A673 (cell line): ENCODE measurements at regions not wholly inside any gene's neighbourhood (a gene's known extent, or its start where the extent isn't known, plus 50 kb on each side); places are given as distances from the start of the nearest gene placed in this dataset.
A peak's percentile ranks its signal among the peaks of the same experiment; 100 is the strongest.

Source experiments
- BruUV-seq: library from RNA; stranded (reverse); fragments of 400-500 nt; replicated peaks from 2 replicates; lab custom pipeline; 2021; lab: Mats Ljungman, UMichigan
- CTCF ChIA-PET: fragments of 300-600 bp; sonication (Branson Sonifier 250); formaldehyde crosslinking; loops from one replicate; lab custom pipeline; 2022; ENCODE audit warnings: antibody characterized with exemption; lab: Charles Lee
- POLR2A ChIA-PET: fragments of 300-600 bp; sonication (Branson Sonifier 250); formaldehyde crosslinking; loops from one replicate; lab custom pipeline; 2022; ENCODE audit warnings: antibody characterized with exemption; ENCODE audit not compliant: low non-redundant PET; lab: Charles Lee
- DNase-seq: peaks from one replicate; pipeline ENCODE4 v3.0.0-alpha.2; 2015; ENCODE audit warnings: low spot score
- H3K27ac ChIP-seq: fragments of 200-600 bp; sonication (generic); 2 replicates; pipeline ENCODE4 v1.5.1; 2016; ENCODE audit warnings: mixed run types, low read depth, mild to moderate bottlenecking, mixed read lengths, antibody characterized with exemption, low read length; ENCODE audit not compliant: poor library complexity, severe bottlenecking
- H3K27me3 ChIP-seq: fragments of 200-600 bp; sonication (generic); replicated peaks from 2 replicates; pipeline ENCODE4 v1.6.1; 2017; ENCODE audit warnings: mixed run types, low read depth, mild to moderate bottlenecking, mixed read lengths, antibody characterized with exemption, low read length; ENCODE audit not compliant: insufficient read depth, poor library complexity
- H3K36me3 ChIP-seq: fragments of 200-600 bp; sonication (generic); 2 replicates; pipeline ENCODE4 v1.6.1; 2016; ENCODE audit warnings: mixed run types, mild to moderate bottlenecking, mixed read lengths, antibody characterized with exemption, low read length; ENCODE audit not compliant: insufficient read depth, poor library complexity, severe bottlenecking
- H3K4me1 ChIP-seq: fragments of 200-600 bp; sonication (generic); 2 replicates; pipeline ENCODE4 v1.6.1; 2017; ENCODE audit warnings: mixed run types, mild to moderate bottlenecking, mixed read lengths, antibody characterized with exemption, low read length; ENCODE audit not compliant: insufficient read depth, poor library complexity, severe bottlenecking
- H3K4me3 ChIP-seq: fragments of 200-600 bp; sonication (generic); 2 replicates; pipeline ENCODE4 v1.5.1; 2016; ENCODE audit warnings: low read depth, mixed run types, mild to moderate bottlenecking, mixed read lengths, low read length; ENCODE audit not compliant: poor library complexity, severe bottlenecking
- H3K9me3 ChIP-seq: fragments of 200-600 bp; sonication (generic); 2 replicates; pipeline ENCODE4 v1.6.1; 2016; ENCODE audit warnings: mixed run types, low read depth, mild to moderate bottlenecking, mixed read lengths, antibody characterized with exemption, low read length; ENCODE audit not compliant: poor library complexity, severe bottlenecking
- CTCF ChIP-seq: fragments of 300-800, 200-600 bp; sonication (generic); conservative IDR thresholded peaks from 2 replicates; pipeline ENCODE4 v1.5.1; 2017; ENCODE audit warnings: low read depth, mild to moderate bottlenecking, antibody characterized with exemption, low read length, moderate library complexity, mixed read lengths
- EZH2 ChIP-seq: fragments of 200-600 bp; sonication (generic); IDR thresholded peaks from 2 replicates; pipeline ENCODE4 v1.6.1; 2017; ENCODE audit warnings: borderline replicate concordance, low read depth, mild to moderate bottlenecking, mixed read lengths, antibody characterized with exemption, low read length; ENCODE audit not compliant: poor library complexity, severe bottlenecking
- intact Hi-C: fragments of 100-400 bp; cut with micrococcal nuclease; formaldehyde crosslinking; loops from one replicate; pipeline ENCODE4 v1.10.0; 2022; ENCODE audit not compliant: unreplicated experiment

GRCh38 chr6:132017942-132018341, 66.8 kb upstream of the CCN2 start:
- no peaks in the 10 kb centered on the region for H3K27me3 ChIP-seq
- no peaks in the 10 kb centered on the region for H3K36me3 ChIP-seq
- ChIA-PET POLR2A (no interaction called here), CTCF (no interaction called here)
- no peak overlapping the region for H3K4me3 ChIP-seq
- TF ChIP-seq CTCF (no peak), EZH2 (no peak)
- H3K9me3 ChIP-seq = no peaks in the 10 kb centered on the region
- intact Hi-C loops = no loop called here
- no peaks in the 10 kb centered on the region for H3K4me1 ChIP-seq
- no peak for DNase-seq
- BruUV-seq = no TSS peak
- no peak overlapping the region for H3K27ac ChIP-seq

GRCh38 chr6:132016396-132016795, 65.2 kb upstream of the CCN2 start:
- Histone ChIP-seq H3K27me3 (no peaks in the 10 kb centered on the region), H3K36me3 (no peaks in the 10 kb centered on the region), H3K27ac (no peak overlapping the region), H3K9me3 (no peaks in the 10 kb centered on the region), H3K4me1 (peaks cover 9% of the 10 kb centered on the region), H3K4me3 (no peak overlapping the region)
- TF ChIP-seq EZH2 (no peak), CTCF (no peak)
- CTCF ChIA-PET = no interaction called here
- intact Hi-C loops = no loop called here
- BruUV-seq = no TSS peak
- POLR2A ChIA-PET = no interaction called here
- DNase-seq = no peak

DNA sequence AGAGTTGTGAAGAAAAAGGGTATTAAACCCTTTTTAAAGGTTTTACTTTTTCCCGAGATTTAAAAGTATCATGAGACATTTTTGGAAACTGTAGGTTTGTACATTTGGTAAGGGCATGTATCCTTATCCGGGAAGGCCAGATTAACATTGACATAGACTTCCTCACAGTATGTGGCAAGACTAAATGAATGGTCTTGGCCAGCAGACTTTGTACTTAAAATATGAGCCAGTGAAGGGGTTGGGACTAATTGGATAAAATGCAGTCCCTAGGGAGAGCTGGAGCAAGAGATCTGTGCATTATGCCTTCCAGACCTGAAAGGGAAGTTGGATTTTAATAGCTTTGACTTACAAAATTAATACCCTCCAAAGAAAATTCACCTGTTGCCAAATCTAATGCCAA, 60.4 kb upstream of the CCN2 start:
- ChIA-PET POLR2A (interaction anchor here (0.7 kb wide), 1 partner anchor 778 kb away, joined by 3 read pairs; no protein-coding TSS in a partner anchor), CTCF (no interaction called here)
- H3K4me3 ChIP-seq = no peak overlapping the region
- intact Hi-C loops = no loop called here
- H3K27ac ChIP-seq = no peak overlapping the region
- no peaks in the 10 kb centered on the region for H3K27me3 ChIP-seq
- BruUV-seq = no TSS peak
- H3K36me3 ChIP-seq = no peaks in the 10 kb centered on the region
- peak; percentile 85 for DNase-seq
- TF ChIP-seq CTCF (no peak), EZH2 (no peak)
- H3K4me1 ChIP-seq = peaks cover 10% of the 10 kb centered on the region
- no peaks in the 10 kb centered on the region for H3K9me3 ChIP-seq
